Activated naive CD8-positive, alpha-beta T cell (primary cell): ENCODE measurements at regions not wholly inside any gene's neighbourhood (a gene's known extent, or its start where the extent isn't known, plus 50 kb on each side); places are given as distances from the start of the nearest gene placed in this dataset.

Experiments used
- H3K27ac Mint-ChIP-seq: one replicate; pipeline ENCODE4 v1.8.0; 2021; ENCODE audit warnings: mixed read lengths
- H3K27me3 Mint-ChIP-seq: one replicate; pipeline ENCODE4 v1.8.0; 2021; ENCODE audit warnings: mixed read lengths
- H3K36me3 Mint-ChIP-seq: one replicate; pipeline ENCODE4 v1.8.0; 2021; ENCODE audit warnings: mixed read lengths
- H3K4me1 Mint-ChIP-seq: one replicate; pipeline ENCODE4 v1.8.0; 2021; ENCODE audit warnings: low read depth, mixed read lengths
- H3K4me3 Mint-ChIP-seq: one replicate; pipeline ENCODE4 v1.8.0; 2021; ENCODE audit warnings: mild to moderate bottlenecking, mixed read lengths
- H3K9me3 Mint-ChIP-seq: one replicate; pipeline ENCODE4 v1.8.0; 2021; ENCODE audit warnings: low read depth, mixed read lengths

DNA sequence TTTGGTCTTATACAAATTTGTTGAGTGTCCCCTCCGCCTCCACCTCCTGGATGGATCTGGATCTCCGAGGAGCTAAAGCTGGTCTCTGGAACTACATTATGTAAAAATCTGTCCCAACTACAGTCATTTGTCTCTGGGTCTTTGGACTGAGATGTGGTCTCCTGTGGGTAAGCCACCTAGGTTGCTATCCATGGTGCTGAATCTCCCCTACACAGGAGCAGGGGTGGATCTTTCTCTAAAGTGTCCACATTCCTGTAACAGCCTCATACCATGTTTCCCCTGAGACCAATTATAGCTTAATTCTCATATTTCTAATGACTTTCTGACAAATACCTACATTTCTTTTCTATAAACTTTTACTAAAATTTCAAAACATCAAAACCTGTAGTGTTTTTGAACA lies 625.8 kb downstream of the TAFA4 start:
- Mint-ChIP-seq H3K27me3 (no peaks in the 10 kb centered on the region), H3K4me3 (no peak overlapping the region), H3K36me3 (peaks cover 8% of the 10 kb centered on the region), H3K27ac (no peak overlapping the region), H3K4me1 (no peaks in the 10 kb centered on the region), H3K9me3 (no peaks in the 10 kb centered on the region)

- Mint-ChIP-seq H3K27me3 (no peaks in the 10 kb centered on the region), H3K27ac (no peak overlapping the region)
These were observed 636.9 kb downstream of the TAFA4 start for GRCh38 chr3:68295457-68295856.

DNA sequence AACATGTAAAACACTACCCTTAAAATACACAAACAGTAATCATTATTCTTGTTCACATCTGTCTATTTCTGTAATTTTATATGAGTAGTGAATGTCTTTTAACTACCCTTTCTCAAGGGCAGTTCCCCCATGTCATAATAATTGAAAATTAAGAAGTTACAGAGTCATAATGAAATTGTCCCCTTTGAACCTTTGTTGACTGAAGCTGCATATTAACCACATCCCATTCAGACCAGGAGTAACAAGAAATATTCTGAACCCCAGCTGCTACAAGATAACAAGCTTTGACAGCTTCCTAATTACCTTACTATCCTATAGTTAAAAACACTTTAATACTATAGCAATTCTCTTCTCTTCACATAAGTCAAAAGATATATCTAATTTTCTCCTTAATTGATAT lies 635.9 kb upstream of the SUCLG2 start:
- Mint-ChIP-seq H3K36me3 (peaks cover 6% of the 10 kb centered on the region), H3K4me1 (no peaks in the 10 kb centered on the region), H3K27me3 (no peaks in the 10 kb centered on the region)

More at GRCh38 chr3:68295457-68295856, 636.9 kb downstream of the TAFA4 start:
- no peaks in the 10 kb centered on the region for H3K4me1 Mint-ChIP-seq
- H3K36me3 Mint-ChIP-seq: peaks cover 9% of the 10 kb centered on the region
- H3K4me3 Mint-ChIP-seq: no peak overlapping the region
- peaks cover 4% of the 10 kb centered on the region for H3K9me3 Mint-ChIP-seq

GRCh38 chr3:68288085-68288484 lies 633.7 kb upstream of the SUCLG2 start:
- no peak overlapping the region for H3K27ac Mint-ChIP-seq
- H3K4me1 Mint-ChIP-seq: no peaks in the 10 kb centered on the region
- H3K4me3 Mint-ChIP-seq: no peak overlapping the region
- H3K27me3 Mint-ChIP-seq: no peaks in the 10 kb centered on the region
- H3K36me3 Mint-ChIP-seq: peaks cover 6% of the 10 kb centered on the region
- no peaks in the 10 kb centered on the region for H3K9me3 Mint-ChIP-seq

More for the DNA sequence above, 635.9 kb upstream of the SUCLG2 start:
- no peak overlapping the region for H3K4me3 Mint-ChIP-seq
- no peak overlapping the region for H3K27ac Mint-ChIP-seq
- H3K9me3 Mint-ChIP-seq: no peaks in the 10 kb centered on the region

DNA sequence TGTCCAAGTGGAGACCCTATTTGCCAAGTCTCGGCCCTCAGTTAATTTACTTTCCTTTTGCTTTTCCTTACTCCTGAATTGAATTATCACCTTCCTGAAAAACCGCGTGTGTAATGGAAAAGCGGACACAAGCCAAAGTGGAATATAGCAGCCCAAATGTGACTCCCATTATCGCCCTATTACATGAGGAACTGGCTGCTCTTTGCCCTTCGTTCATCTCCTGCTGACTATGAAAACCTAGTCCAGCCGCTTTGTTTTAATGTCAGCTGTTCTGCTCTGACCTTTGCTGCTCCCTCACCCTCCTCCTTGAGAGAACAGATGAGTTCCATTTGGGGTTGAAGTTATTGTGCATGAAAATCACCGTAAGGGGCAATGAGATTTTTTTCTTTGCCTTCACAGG lies 632.7 kb upstream of the SUCLG2 start:
- Mint-ChIP-seq H3K36me3 (peaks cover 8% of the 10 kb centered on the region), H3K9me3 (peaks cover 2% of the 10 kb centered on the region), H3K27ac (no peak overlapping the region), H3K4me3 (no peak overlapping the region), H3K27me3 (no peaks in the 10 kb centered on the region), H3K4me1 (no peaks in the 10 kb centered on the region)

DNA sequence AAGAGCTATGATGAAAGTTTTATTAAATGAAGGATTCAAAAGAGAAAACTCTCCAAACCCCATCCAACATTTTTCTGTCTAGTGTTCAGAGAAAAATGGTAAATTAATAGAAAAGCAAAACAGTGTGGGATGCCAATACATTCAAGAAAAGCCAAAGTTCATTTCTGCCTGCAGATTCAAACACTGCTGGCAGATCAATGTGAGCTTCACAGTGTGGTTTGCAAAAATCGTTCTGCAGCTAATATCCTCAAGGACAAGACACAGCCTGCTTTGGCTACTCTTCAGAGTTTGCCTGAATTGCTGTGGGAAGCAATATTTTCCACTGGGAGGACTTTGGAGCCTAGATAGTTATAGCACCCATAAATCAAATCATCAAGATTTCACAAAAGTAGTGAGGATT lies 619.9 kb upstream of the SUCLG2 start:
- no peaks in the 10 kb centered on the region for H3K27me3 Mint-ChIP-seq

DNA sequence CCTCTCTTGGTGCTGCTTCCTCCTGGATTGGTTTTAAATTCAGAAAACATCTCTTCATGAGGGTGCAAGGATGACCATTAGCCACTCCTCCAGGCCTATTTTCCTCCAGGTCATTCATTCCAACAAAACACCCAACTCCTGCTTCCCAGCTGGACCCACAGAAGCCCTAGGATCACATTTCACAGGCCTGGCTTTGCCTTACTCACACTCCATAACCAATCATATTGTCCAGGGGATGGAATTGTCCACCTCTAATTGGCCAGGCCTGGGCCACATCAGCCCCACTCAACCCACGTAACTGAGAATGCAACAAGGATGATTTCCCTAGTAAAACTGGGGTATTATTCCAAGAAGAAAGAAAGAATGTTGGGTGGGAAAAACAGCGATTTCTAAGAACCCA lies 616.7 kb upstream of the SUCLG2 start:
- H3K27ac Mint-ChIP-seq: no peak overlapping the region
- H3K9me3 Mint-ChIP-seq: no peaks in the 10 kb centered on the region
- no peaks in the 10 kb centered on the region for H3K27me3 Mint-ChIP-seq
- H3K4me3 Mint-ChIP-seq: no peak overlapping the region
- H3K4me1 Mint-ChIP-seq: no peaks in the 10 kb centered on the region
- H3K36me3 Mint-ChIP-seq: peaks cover 2% of the 10 kb centered on the region

More for the DNA sequence above, 619.9 kb upstream of the SUCLG2 start:
- no peaks in the 10 kb centered on the region for H3K4me1 Mint-ChIP-seq
- H3K9me3 Mint-ChIP-seq: no peaks in the 10 kb centered on the region
- H3K36me3 Mint-ChIP-seq: peaks cover 2% of the 10 kb centered on the region
- H3K4me3 Mint-ChIP-seq: no peak overlapping the region
- H3K27ac Mint-ChIP-seq: no peak overlapping the region

GRCh38 chr3:68256635-68257223 lies 602.3 kb upstream of the SUCLG2 start:
- peaks cover 5% of the 10 kb centered on the region for H3K4me1 Mint-ChIP-seq
- no peaks in the 10 kb centered on the region for H3K36me3 Mint-ChIP-seq
- H3K9me3 Mint-ChIP-seq: no peaks in the 10 kb centered on the region
- no peak overlapping the region for H3K4me3 Mint-ChIP-seq
- no peak overlapping the region for H3K27ac Mint-ChIP-seq
- no peaks in the 10 kb centered on the region for H3K27me3 Mint-ChIP-seq

GRCh38 chr3:68249265-68249664 lies 594.9 kb upstream of the SUCLG2 start:
- no peak overlapping the region for H3K27ac Mint-ChIP-seq
- H3K4me3 Mint-ChIP-seq: no peak overlapping the region
- no peaks in the 10 kb centered on the region for H3K27me3 Mint-ChIP-seq
- H3K4me1 Mint-ChIP-seq: peaks cover 2% of the 10 kb centered on the region
- no peaks in the 10 kb centered on the region for H3K36me3 Mint-ChIP-seq
- no peaks in the 10 kb centered on the region for H3K9me3 Mint-ChIP-seq

DNA sequence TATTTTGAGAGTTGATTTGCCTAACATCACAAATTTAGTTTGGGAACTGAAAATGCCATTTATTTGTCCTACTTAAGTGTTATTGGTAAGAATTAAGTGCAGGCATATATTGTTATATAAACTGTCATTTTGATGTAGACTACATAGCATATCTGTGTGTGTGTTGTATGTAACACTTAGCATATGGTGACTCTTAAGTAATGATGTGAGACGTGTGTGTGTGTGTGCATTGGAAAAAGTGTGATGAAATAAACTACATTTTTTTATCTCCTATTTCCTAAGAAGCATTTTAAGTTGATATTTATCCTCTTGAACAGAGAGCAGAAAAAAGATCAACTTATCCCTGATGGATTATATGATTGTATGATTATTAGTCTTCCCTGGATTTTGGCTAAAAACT lies 588.2 kb upstream of the SUCLG2 start:
- H3K4me3 Mint-ChIP-seq: no peak overlapping the region
- H3K27ac Mint-ChIP-seq: no peak overlapping the region
- no peaks in the 10 kb centered on the region for H3K27me3 Mint-ChIP-seq
- H3K36me3 Mint-ChIP-seq: peaks cover 3% of the 10 kb centered on the region
- no peaks in the 10 kb centered on the region for H3K9me3 Mint-ChIP-seq
- H3K4me1 Mint-ChIP-seq: no peaks in the 10 kb centered on the region

GRCh38 chr3:68239542-68239941 lies 585.1 kb upstream of the SUCLG2 start:
- peaks cover 9% of the 10 kb centered on the region for H3K36me3 Mint-ChIP-seq
- no peaks in the 10 kb centered on the region for H3K27me3 Mint-ChIP-seq
- no peaks in the 10 kb centered on the region for H3K9me3 Mint-ChIP-seq
- H3K4me3 Mint-ChIP-seq: no peak overlapping the region
- no peaks in the 10 kb centered on the region for H3K4me1 Mint-ChIP-seq
- H3K27ac Mint-ChIP-seq: no peak overlapping the region

- Mint-ChIP-seq H3K27me3 (peaks cover 1% of the 10 kb centered on the region), H3K9me3 (peaks cover 7% of the 10 kb centered on the region), H3K36me3 (peaks cover 13% of the 10 kb centered on the region), H3K27ac (no peak overlapping the region), H3K4me3 (no peak overlapping the region), H3K4me1 (no peaks in the 10 kb centered on the region)
These were observed 579.8 kb upstream of the SUCLG2 start for GRCh38 chr3:68234076-68234780.

GRCh38 chr3:68228856-68229255 lies 574.4 kb upstream of the SUCLG2 start:
- Mint-ChIP-seq H3K9me3 (peaks cover 7% of the 10 kb centered on the region), H3K4me3 (no peak overlapping the region), H3K27ac (no peak overlapping the region), H3K36me3 (peaks cover 4% of the 10 kb centered on the region), H3K27me3 (peaks cover 1% of the 10 kb centered on the region), H3K4me1 (no peaks in the 10 kb centered on the region)

- H3K27ac Mint-ChIP-seq: no peak overlapping the region
- H3K36me3 Mint-ChIP-seq: no peaks in the 10 kb centered on the region
- no peaks in the 10 kb centered on the region for H3K9me3 Mint-ChIP-seq
- H3K4me3 Mint-ChIP-seq: no peak overlapping the region
- H3K4me1 Mint-ChIP-seq: peaks cover 13% of the 10 kb centered on the region
- no peaks in the 10 kb centered on the region for H3K27me3 Mint-ChIP-seq
These were observed 566.4 kb upstream of the SUCLG2 start for GRCh38 chr3:68220832-68221231.

DNA sequence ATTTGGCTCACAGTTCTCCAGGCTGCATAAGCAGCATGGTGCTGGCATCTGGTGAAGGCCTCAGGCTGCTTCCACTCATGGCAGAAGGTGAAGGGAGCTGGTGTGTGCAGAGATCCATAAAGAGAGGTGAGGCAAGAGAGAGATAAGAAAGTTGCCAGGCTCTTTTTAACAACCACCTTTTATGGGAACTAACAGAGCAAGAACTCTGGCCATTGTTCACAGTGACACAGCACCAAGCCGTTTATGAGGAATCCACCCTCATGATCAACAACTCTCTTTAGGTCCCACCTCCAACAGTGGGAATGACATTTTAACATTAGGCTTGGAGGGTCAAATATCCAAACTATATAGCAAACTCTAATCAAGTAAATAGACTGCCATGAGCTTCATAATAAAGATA lies 557.2 kb upstream of the SUCLG2 start:
- Mint-ChIP-seq H3K36me3 (peaks cover 7% of the 10 kb centered on the region), H3K4me1 (no peaks in the 10 kb centered on the region), H3K4me3 (no peak overlapping the region), H3K27ac (no peak overlapping the region), H3K9me3 (no peaks in the 10 kb centered on the region), H3K27me3 (no peaks in the 10 kb centered on the region)

DNA sequence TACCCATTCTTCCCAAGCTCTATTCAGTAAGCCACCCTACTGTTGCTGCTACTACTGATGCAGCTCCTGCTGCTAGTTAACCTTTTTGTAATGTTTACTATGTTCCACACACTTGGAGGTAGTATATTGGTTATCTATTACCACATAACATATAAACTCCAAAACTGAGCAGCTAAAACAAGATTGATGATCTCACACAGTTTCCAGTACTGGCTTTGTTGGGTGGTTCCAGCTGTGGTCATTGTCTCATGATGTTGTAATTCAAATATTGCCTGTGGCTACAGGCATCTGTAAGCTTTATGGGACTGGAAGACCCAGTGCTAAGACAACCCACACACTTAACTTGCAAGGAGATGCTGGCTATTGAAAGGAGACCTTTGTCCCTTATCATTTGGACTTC lies 556.2 kb upstream of the SUCLG2 start:
- Mint-ChIP-seq H3K4me3 (no peak overlapping the region), H3K27me3 (no peaks in the 10 kb centered on the region), H3K27ac (no peak overlapping the region), H3K9me3 (no peaks in the 10 kb centered on the region), H3K4me1 (no peaks in the 10 kb centered on the region), H3K36me3 (peaks cover 7% of the 10 kb centered on the region)
